ENCODE measurements at regions not wholly inside any gene's neighbourhood (a gene's known extent, or its start where the extent isn't known, plus 50 kb on each side); places are given as distances from the start of the nearest gene placed in this dataset.

DNA sequence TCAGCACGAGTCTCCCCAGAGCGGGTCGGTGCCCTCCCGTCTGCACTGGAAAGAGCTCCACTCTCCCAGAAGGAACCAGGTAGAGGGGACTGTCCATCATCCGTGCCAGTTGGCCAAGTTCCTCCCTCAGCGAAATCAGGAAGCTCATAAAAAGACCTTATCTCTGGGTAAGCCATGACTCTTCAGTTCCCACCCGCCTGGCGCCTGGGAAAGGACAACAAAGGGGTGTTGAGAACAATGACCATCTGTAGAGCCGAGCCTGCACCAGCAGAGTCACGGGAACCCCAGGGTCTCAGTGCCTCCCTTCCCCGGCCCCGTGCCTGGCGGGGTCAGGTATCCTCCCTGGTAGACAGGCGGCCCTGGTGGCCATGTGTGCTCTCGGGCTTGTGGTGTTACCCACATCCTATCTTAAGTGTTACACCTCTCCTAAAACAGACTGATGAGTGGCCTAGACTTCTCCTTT, 190.7 kb downstream of the AXIN2 start:
- intact Hi-C loops (cut with micrococcal nuclease) (no loop called here), in situ Hi-C loops (cut with MboI) (no loop called here)
- ATAC-seq (no peak), DNase-seq (ENCODE audit: extremely low read depth in 1 of 4, low spot score in 3 of 4) (no peak), FAIRE-seq (no peak)
- POLR2A ChIA-PET, result no interaction called here
- Histone ChIP-seq H3K4me1 (replicated peaks in 1 of 2; ENCODE audit: control insufficient read depth in 2 of 2, insufficient read depth in 2 of 2, low read length in 2 of 2) (0 out of 5 replicates have a peak, but pooled peaks cover 0 to 5% of the 10 kb centered on the region in 2 experiments), H3K4me3 (no peak overlapping the region), H3K27me3 (ENCODE audit: control insufficient read depth in 2 of 2, insufficient read depth in 2 of 2, low read length in 2 of 2) (peaks cover 7 to 27% of the 10 kb centered on the region in 2 experiments; a peak in 3 of 5 replicates), H4K20me1 (replicated peaks; ENCODE audit: control insufficient read depth, insufficient read depth, low read length) (no peaks in the 10 kb centered on the region; the same call in 1 of the 2 replicates), H3K9me3 (replicated peaks; ENCODE audit: control insufficient read depth, insufficient read depth, low read depth, low read length) (no peaks in the 10 kb centered on the region), H3K4me2 (ENCODE audit: insufficient read depth, low read length) (no peak overlapping the region), H3K36me3 (ENCODE audit: control insufficient read depth, insufficient read depth, low read length) (no peaks in the 10 kb centered on the region), H3K27ac (ENCODE audit: extremely low read depth, low read depth, low read length) (no peak overlapping the region), H3K9ac (ENCODE audit: insufficient read depth in 1 of 2, low read depth in 2 of 2, low read length in 2 of 2) (no peak overlapping the region), H3K79me2 (ENCODE audit: control insufficient read depth, insufficient read depth, low read length) (no peaks in the 10 kb centered on the region), H3K9me1 (ENCODE audit: control insufficient read depth, insufficient read depth, low read length) (no peaks in the 10 kb centered on the region), H2AFZ (ENCODE audit: low read depth, low read length) (no peak overlapping the region)
- WGBS (ENCODE audit: insufficient coverage, low coverage, missing lambda C conversion rate), result under 1% methylated on average over 14 of the region's 15 CpGs
- BruUV-seq (replicated peaks), result no TSS peak
- CTCF ChIA-PET (ENCODE audit: low intra/inter-chr PET ratio), result no interaction called here
- no peak for TF ChIP-seq RBM34 (IDR thresholded peaks at IDR 0.05; ENCODE audit: borderline replicate concordance, insufficient read depth, low read length)
- TF ChIP-seq ZNF239 (CRISPR knock-in tag; IDR thresholded peaks at IDR 0.05), result no peak
- peak; percentile 54; the same call in 1 of the 2 replicates for TF ChIP-seq SOX6 (IDR thresholded peaks at IDR 0.05)
- TF ChIP-seq, protein P1, sequence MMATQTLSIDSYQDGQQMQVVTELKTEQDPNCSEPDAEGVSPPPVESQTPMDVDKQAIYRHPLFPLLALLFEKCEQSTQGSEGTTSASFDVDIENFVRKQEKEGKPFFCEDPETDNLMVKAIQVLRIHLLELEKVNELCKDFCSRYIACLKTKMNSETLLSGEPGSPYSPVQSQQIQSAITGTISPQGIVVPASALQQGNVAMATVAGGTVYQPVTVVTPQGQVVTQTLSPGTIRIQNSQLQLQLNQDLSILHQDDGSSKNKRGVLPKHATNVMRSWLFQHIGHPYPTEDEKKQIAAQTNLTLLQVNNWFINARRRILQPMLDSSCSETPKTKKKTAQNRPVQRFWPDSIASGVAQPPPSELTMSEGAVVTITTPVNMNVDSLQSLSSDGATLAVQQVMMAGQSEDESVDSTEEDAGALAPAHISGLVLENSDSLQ (IDR thresholded peaks at IDR 0.05), result peak; percentile 65; the same call in 1 of the 2 replicates
- 0 out of 2 replicates have a peak, but pooled peaks have one; percentile 28 for TF ChIP-seq SPI1 (IDR thresholded peaks at IDR 0.05; ENCODE audit: borderline replicate concordance, low read depth, low read length)

DNA sequence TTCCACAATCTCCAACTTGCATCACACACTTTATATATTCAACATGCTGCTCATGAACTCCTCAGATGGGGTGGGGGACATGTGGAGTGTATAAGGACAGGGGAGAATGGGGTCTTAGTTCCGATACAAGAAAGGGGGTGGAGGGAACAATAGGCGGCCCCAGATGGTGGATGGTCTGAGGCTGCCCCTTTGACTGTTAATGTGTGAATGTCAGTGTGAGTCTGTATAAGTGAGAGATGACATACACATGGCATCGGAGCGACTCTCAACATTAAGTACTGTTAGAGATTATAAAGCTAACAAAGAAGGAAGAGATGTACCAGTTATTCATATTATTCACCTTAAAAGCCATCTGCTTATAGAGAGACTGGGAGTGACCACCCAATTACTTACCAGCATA, 193.1 kb downstream of the AXIN2 start:
- H3K27me3 ChIP-seq (ENCODE audit: control insufficient read depth in 2 of 2, insufficient read depth in 2 of 2, low read length in 2 of 2), result peaks cover 7 to 31% of the 10 kb centered on the region in 2 experiments; a peak in 3 of 5 replicates
- FAIRE-seq (no peak), ATAC-seq (no peak), DNase-seq (ENCODE audit: extremely low read depth in 1 of 4, low spot score in 3 of 4) (no peak)
- H2AFZ ChIP-seq (ENCODE audit: low read depth, low read length), result no peak overlapping the region
- POLR2A ChIA-PET, result no interaction called here
- no peaks in the 10 kb centered on the region for H3K79me2 ChIP-seq (ENCODE audit: control insufficient read depth, insufficient read depth, low read length)
- no peak overlapping the region for H3K4me3 ChIP-seq
- no peaks in the 10 kb centered on the region for H3K9me1 ChIP-seq (ENCODE audit: control insufficient read depth, insufficient read depth, low read length)
- no peaks in the 10 kb centered on the region for H3K36me3 ChIP-seq (ENCODE audit: control insufficient read depth, insufficient read depth, low read length)
- CTCF ChIA-PET (ENCODE audit: low intra/inter-chr PET ratio), result no interaction called here
- BruUV-seq (replicated peaks), result no TSS peak
- 0% methylated on average over 4 of the region's 4 CpGs for WGBS (ENCODE audit: insufficient coverage, low coverage, missing lambda C conversion rate)
- no peak overlapping the region for H3K4me2 ChIP-seq (ENCODE audit: insufficient read depth, low read length)
- intact Hi-C loops (cut with micrococcal nuclease) (no loop called here), in situ Hi-C loops (cut with MboI) (no loop called here)
- H3K27ac ChIP-seq (ENCODE audit: extremely low read depth, low read depth, low read length), result no peak overlapping the region
- H3K4me1 ChIP-seq (replicated peaks in 1 of 2; ENCODE audit: control insufficient read depth in 2 of 2, insufficient read depth in 2 of 2, low read length in 2 of 2), result 0 out of 5 replicates have a peak, but pooled peaks cover 0 to 5% of the 10 kb centered on the region in 2 experiments
- no peaks in the 10 kb centered on the region for H3K9me3 ChIP-seq (replicated peaks; ENCODE audit: control insufficient read depth, insufficient read depth, low read depth, low read length)
- no peaks in the 10 kb centered on the region; the same call in 1 of the 2 replicates for H4K20me1 ChIP-seq (replicated peaks; ENCODE audit: control insufficient read depth, insufficient read depth, low read length)
- H3K9ac ChIP-seq (ENCODE audit: insufficient read depth in 1 of 2, low read depth in 2 of 2, low read length in 2 of 2), result no peak overlapping the region
- TF ChIP-seq NCOA2 (IDR thresholded peaks at IDR 0.05; ENCODE audit: partially characterized antibody in 2 of 2) (no peak), CEBPG (CRISPR knock-in tag; IDR thresholded peaks at IDR 0.05) (no peak), CEBPG (tag; conservative IDR thresholded peaks at IDR 0.05 in 1 of 2, IDR thresholded peaks at IDR 0.05 in 1 of 2) (no peak), C11orf30 (IDR thresholded peaks at IDR 0.05; ENCODE audit: low read depth) (no peak)
- TF ChIP-seq, protein P2, sequence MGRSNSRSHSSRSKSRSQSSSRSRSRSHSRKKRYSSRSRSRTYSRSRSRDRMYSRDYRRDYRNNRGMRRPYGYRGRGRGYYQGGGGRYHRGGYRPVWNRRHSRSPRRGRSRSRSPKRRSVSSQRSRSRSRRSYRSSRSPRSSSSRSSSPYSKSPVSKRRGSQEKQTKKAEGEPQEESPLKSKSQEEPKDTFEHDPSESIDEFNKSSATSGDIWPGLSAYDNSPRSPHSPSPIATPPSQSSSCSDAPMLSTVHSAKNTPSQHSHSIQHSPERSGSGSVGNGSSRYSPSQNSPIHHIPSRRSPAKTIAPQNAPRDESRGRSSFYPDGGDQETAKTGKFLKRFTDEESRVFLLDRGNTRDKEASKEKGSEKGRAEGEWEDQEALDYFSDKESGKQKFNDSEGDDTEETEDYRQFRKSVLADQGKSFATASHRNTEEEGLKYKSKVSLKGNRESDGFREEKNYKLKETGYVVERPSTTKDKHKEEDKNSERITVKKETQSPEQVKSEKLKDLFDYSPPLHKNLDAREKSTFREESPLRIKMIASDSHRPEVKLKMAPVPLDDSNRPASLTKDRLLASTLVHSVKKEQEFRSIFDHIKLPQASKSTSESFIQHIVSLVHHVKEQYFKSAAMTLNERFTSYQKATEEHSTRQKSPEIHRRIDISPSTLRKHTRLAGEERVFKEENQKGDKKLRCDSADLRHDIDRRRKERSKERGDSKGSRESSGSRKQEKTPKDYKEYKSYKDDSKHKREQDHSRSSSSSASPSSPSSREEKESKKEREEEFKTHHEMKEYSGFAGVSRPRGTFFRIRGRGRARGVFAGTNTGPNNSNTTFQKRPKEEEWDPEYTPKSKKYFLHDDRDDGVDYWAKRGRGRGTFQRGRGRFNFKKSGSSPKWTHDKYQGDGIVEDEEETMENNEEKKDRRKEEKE (IDR thresholded peaks at IDR 0.05; ENCODE audit: borderline replicate concordance in 1 of 2, control insufficient read depth in 1 of 2, low read depth in 2 of 2, low read length in 1 of 2), result no peak
